ENCODE measurements at regions not wholly inside any gene's neighbourhood (a gene's known extent, or its start where the extent isn't known, plus 50 kb on each side); places are given as distances from the start of the nearest gene placed in this dataset.

- TF ChIP-seq CTCF (IDR thresholded peaks at IDR 0.05; ENCODE audit: poor library complexity) = no peak
- no peak for TF ChIP-seq EZH2 (IDR thresholded peaks at IDR 0.05; ENCODE audit: borderline replicate concordance)
Observed at GRCh38 chr1:228803421-228803820, 68.1 kb downstream of the RHOU start.

Data from hepatocyte (in vitro differentiated cells).